SK-N-SH (cell line): ENCODE measurements at regions not wholly inside any gene's neighbourhood (a gene's known extent, or its start where the extent isn't known, plus 50 kb on each side); places are given as distances from the start of the nearest gene placed in this dataset.

Experiments
- CTCF ChIA-PET: fragments of 300-600, 350-600 bp; formaldehyde crosslinking; extraction: SDS; loops from one replicate; lab custom pipeline; 2021; lab: Yijun Ruan, JAX
- POLR2A ChIA-PET: fragments of 350-600 bp; sonication (Branson Sonifier 250); formaldehyde crosslinking; extraction: SDS; loops from one replicate; lab custom pipeline; 2020; ENCODE audit warnings: antibody characterized with exemption, inconsistent platforms; lab: Yijun Ruan, JAX
- DNase-seq: peaks from one replicate; pipeline ENCODE4 v3.0.0; 2012
- H2AFZ ChIP-seq: fragments of 200-600 bp; sonication (generic); 2 replicates; pipeline ENCODE4 v1.8.1; 2016; ENCODE audit warnings: antibody characterized with exemption, mild to moderate bottlenecking, low read depth
- H3F3A ChIP-seq: fragments of 200-600 bp; sonication (generic); replicated peaks from 2 replicates; pipeline ENCODE3; 2016; ENCODE audit warnings: antibody characterized with exemption, mild to moderate bottlenecking; ENCODE audit not compliant: insufficient read depth
- H3K27ac ChIP-seq, 2 experiments: fragments of 200-500 bp in 1 of 2; fragments of 200-600 bp in 1 of 2; sonication (Bioruptor generic) in 1 of 2; sonication (generic), shearing (Covaris generic) in 1 of 2; 2 replicates each; pipeline versions ENCODE4 v1.5.1 to v1.6.1; 2014 to 2016; ENCODE audit warnings: low read depth in 2 of 2, inconsistent platforms in 1 of 2, low read length in 1 of 2, mild to moderate bottlenecking in 1 of 2, mixed read lengths in 1 of 2
- H3K27me3 ChIP-seq: fragments of 200-600 bp; sonication (generic), shearing (Covaris generic); 2 replicates; pipeline ENCODE4 v1.6.1; 2016; ENCODE audit warnings: mixed run types; ENCODE audit not compliant: insufficient read depth
- H3K36me3 ChIP-seq, 2 experiments: fragments of 200-500 bp in 1 of 2; fragments of 200-600 bp in 1 of 2; sonication (Bioruptor generic) in 1 of 2; sonication (generic) in 1 of 2; replicated peaks in 1 of 2; 2 replicates each; pipeline versions ENCODE3 to v1.5.1; 2014 to 2016; ENCODE audit warnings: low read length in 1 of 2, mild to moderate bottlenecking in 1 of 2; ENCODE audit not compliant: insufficient read depth in 2 of 2, control insufficient read depth in 1 of 2
- H3K4me1 ChIP-seq, 2 experiments: fragments of 200-500 bp in 1 of 2; fragments of 200-600 bp in 1 of 2; sonication (Bioruptor generic) in 1 of 2; sonication (generic), shearing (Covaris generic) in 1 of 2; 2 replicates each; pipeline versions ENCODE4 v1.5.1 to v1.6.1; 2014 to 2016; ENCODE audit warnings: low read depth in 1 of 2, low read length in 1 of 2, mixed run types in 1 of 2; ENCODE audit not compliant: insufficient read depth in 2 of 2, control insufficient read depth in 1 of 2
- H3K4me2 ChIP-seq: fragments of 200-600 bp; sonication (generic), shearing (Covaris generic); 2 replicates; pipeline ENCODE4 v1.6.1; 2017; ENCODE audit warnings: mixed run types
- H3K4me3 ChIP-seq, 2 experiments: fragments of 200-500 bp in 1 of 2; fragments of 200-600 bp in 1 of 2; sonication (Bioruptor generic) in 1 of 2; sonication (generic), shearing (Covaris generic) in 1 of 2; 2 replicates each; pipeline versions ENCODE4 v1.5.1 to v1.8.1; 2014 to 2016; ENCODE audit warnings: low read depth in 2 of 2, inconsistent platforms in 1 of 2, low read length in 1 of 2, mild to moderate bottlenecking in 1 of 2, mixed read lengths in 1 of 2, moderate library complexity in 1 of 2
- H3K79me2 ChIP-seq: fragments of 200-600 bp; sonication (generic); 2 replicates; pipeline ENCODE4 v1.8.1; 2017; ENCODE audit warnings: mild to moderate bottlenecking; ENCODE audit not compliant: insufficient read depth
- H3K9ac ChIP-seq: fragments of 200-600 bp; sonication (generic); 2 replicates; pipeline ENCODE4 v1.6.1; 2017; ENCODE audit warnings: mixed run types
- H3K9me2 ChIP-seq: fragments of 200-600 bp; sonication (generic); 2 replicates; pipeline ENCODE4 v1.6.1; 2017; ENCODE audit warnings: mixed run types
- H3K9me3 ChIP-seq: fragments of 200-600 bp; sonication (generic); 2 replicates; pipeline ENCODE4 v1.6.1; 2017; ENCODE audit warnings: mixed run types, mild to moderate bottlenecking, moderate library complexity
- H4K20me1 ChIP-seq: fragments of 200-600 bp; sonication (generic); 2 replicates; pipeline ENCODE4 v1.6.1; 2017; ENCODE audit warnings: mild to moderate bottlenecking, mixed run types; ENCODE audit not compliant: insufficient read depth
- EZH2phosphoT487 ChIP-seq: fragments of 200-600 bp; sonication (generic); IDR thresholded peaks from 2 replicates; pipeline ENCODE4 v1.6.1; 2017; ENCODE audit warnings: low read depth, mixed run types, mild to moderate bottlenecking, antibody characterized with exemption, moderate library complexity, borderline replicate concordance
- FOSL2 ChIP-seq: IDR thresholded peaks from 2 replicates; pipeline ENCODE4 v1.4.0; 2012; ENCODE audit warnings: low read depth, mild to moderate bottlenecking, moderate library complexity, borderline replicate concordance
- GATA2 ChIP-seq: sonication (generic); formaldehyde crosslinking; IDR thresholded peaks from 2 replicates; pipeline ENCODE4 v1.5.0; 2020; ENCODE audit warnings: mild to moderate bottlenecking, missing genetic modification reagents
- MEF2A ChIP-seq: IDR thresholded peaks from 2 replicates; pipeline ENCODE4 v1.4.0; 2012; ENCODE audit warnings: low read depth, borderline replicate concordance
- MXI1 ChIP-seq: IDR thresholded peaks from 2 replicates; pipeline ENCODE4 v1.6.1; 2012; ENCODE audit warnings: mild to moderate bottlenecking, low read depth, low read length, improper control_type of control experiment
- NRF1 ChIP-seq: IDR thresholded peaks from 2 replicates; pipeline ENCODE4 v1.6.1; 2012; ENCODE audit warnings: low read depth, mild to moderate bottlenecking, low read length
- RAD21 ChIP-seq: IDR thresholded peaks from 2 replicates; pipeline ENCODE4 v1.6.1; 2012; ENCODE audit warnings: mild to moderate bottlenecking, low read length
- RFX5 ChIP-seq: IDR thresholded peaks from 2 replicates; pipeline ENCODE4 v1.6.1; 2012; ENCODE audit warnings: mild to moderate bottlenecking, improper control_type of control experiment, low read length
- TAF1 ChIP-seq: IDR thresholded peaks from 2 replicates; pipeline ENCODE4 v1.6.1; 2012; ENCODE audit warnings: low read depth, mild to moderate bottlenecking, low read length, moderate library complexity, borderline replicate concordance
- TCF12 ChIP-seq: IDR thresholded peaks from 2 replicates; pipeline ENCODE4 v1.4.0; 2012
- USF2 ChIP-seq: fragments of 150-350 bp; IDR thresholded peaks from 2 replicates; pipeline ENCODE4 v1.6.1; 2017; ENCODE audit warnings: antibody characterized with exemption, low read length, low read depth, borderline replicate concordance
- WGBS: methylation state at CpG from one replicate; pipeline ENCODE4 v1.1.6; 2017; ENCODE audit warnings: low lambda C conversion rate; 5-methylcytosine and 5-hydroxymethylcytosine counted together
- TF ChIP-seq, protein P1 (sequence below): IDR thresholded peaks from 2 replicates; pipeline ENCODE4 v1.6.1; 2012; ENCODE audit warnings: mild to moderate bottlenecking, low read depth, low read length, moderate library complexity
- TF ChIP-seq, protein P2 (sequence below): fragments of 150-350 bp; IDR thresholded peaks from 2 replicates; pipeline ENCODE4 v1.6.1; 2016; ENCODE audit warnings: mild to moderate bottlenecking, low read depth, low read length
- TF ChIP-seq, protein P3 (sequence below): IDR thresholded peaks from 2 replicates; pipeline ENCODE4 v1.4.0; 2012; ENCODE audit warnings: low read depth, borderline replicate concordance

DNA sequence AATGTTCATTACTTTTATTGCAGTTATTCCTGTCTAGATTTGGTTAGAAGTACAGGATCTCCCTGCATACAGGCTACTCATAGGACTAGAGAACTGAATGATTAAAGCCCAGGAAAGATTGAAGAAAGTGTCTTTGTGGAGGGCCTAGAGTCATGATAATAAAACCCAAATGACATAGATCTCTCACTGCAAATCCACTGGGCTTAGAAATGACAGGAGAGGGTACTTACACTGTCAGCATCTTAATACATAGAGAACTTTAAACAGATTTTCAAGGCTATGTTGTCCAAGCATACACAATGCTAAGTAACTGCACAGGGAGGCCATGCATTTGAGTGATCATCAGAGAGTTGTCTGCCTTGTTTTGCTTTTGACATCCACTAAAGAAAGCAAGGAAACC lies 383.8 kb upstream of the MAP3K7 start (continued):
- TF ChIP-seq, protein P1, sequence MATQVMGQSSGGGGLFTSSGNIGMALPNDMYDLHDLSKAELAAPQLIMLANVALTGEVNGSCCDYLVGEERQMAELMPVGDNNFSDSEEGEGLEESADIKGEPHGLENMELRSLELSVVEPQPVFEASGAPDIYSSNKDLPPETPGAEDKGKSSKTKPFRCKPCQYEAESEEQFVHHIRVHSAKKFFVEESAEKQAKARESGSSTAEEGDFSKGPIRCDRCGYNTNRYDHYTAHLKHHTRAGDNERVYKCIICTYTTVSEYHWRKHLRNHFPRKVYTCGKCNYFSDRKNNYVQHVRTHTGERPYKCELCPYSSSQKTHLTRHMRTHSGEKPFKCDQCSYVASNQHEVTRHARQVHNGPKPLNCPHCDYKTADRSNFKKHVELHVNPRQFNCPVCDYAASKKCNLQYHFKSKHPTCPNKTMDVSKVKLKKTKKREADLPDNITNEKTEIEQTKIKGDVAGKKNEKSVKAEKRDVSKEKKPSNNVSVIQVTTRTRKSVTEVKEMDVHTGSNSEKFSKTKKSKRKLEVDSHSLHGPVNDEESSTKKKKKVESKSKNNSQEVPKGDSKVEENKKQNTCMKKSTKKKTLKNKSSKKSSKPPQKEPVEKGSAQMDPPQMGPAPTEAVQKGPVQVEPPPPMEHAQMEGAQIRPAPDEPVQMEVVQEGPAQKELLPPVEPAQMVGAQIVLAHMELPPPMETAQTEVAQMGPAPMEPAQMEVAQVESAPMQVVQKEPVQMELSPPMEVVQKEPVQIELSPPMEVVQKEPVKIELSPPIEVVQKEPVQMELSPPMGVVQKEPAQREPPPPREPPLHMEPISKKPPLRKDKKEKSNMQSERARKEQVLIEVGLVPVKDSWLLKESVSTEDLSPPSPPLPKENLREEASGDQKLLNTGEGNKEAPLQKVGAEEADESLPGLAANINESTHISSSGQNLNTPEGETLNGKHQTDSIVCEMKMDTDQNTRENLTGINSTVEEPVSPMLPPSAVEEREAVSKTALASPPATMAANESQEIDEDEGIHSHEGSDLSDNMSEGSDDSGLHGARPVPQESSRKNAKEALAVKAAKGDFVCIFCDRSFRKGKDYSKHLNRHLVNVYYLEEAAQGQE, result no peak
- TF ChIP-seq, all 33 proteins: peak for 0

DNA sequence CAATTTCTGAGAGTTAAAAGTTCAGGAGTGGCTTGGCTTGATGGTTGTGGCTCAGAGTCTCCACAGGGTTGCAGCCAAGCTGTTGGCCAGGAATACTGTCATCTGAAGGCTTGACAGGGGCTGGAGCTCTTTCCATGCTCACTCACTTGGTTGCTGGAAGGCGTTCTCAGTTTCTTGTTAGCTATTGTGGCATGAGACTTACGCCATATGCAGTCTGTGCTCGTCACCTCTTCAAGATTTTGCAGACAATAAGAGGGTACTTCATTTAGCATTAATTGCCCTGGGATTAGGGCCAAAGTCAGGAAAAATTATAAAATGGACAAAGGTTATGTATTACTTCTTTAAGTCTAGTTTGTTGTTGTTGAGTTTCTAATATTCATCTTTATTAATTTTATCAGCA lies 380.6 kb upstream of the MAP3K7 start:
- H3K27me3 ChIP-seq, result no peaks in the 10 kb centered on the region
- no peak overlapping the region for H3K4me3 ChIP-seq
- no peak overlapping the region for H3K4me2 ChIP-seq
- 2% methylated on average over 3 of the region's 3 CpGs for WGBS
- ChIA-PET CTCF (no interaction called here), POLR2A (no interaction called here)
- TF ChIP-seq, protein P1, result no peak
- TF ChIP-seq TCF12 (no peak), FOSL2 (no peak), RAD21 (no peak), NRF1 (no peak), RFX5 (no peak), MEF2A (no peak), TAF1 (no peak), USF2 (no peak), EZH2phosphoT487 (no peak), MXI1 (no peak), GATA2 (CRISPR knock-in tag) (no peak)
- TF ChIP-seq, protein P2, sequence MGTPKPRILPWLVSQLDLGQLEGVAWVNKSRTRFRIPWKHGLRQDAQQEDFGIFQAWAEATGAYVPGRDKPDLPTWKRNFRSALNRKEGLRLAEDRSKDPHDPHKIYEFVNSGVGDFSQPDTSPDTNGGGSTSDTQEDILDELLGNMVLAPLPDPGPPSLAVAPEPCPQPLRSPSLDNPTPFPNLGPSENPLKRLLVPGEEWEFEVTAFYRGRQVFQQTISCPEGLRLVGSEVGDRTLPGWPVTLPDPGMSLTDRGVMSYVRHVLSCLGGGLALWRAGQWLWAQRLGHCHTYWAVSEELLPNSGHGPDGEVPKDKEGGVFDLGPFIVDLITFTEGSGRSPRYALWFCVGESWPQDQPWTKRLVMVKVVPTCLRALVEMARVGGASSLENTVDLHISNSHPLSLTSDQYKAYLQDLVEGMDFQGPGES, result no peak
- TF ChIP-seq, protein P3, sequence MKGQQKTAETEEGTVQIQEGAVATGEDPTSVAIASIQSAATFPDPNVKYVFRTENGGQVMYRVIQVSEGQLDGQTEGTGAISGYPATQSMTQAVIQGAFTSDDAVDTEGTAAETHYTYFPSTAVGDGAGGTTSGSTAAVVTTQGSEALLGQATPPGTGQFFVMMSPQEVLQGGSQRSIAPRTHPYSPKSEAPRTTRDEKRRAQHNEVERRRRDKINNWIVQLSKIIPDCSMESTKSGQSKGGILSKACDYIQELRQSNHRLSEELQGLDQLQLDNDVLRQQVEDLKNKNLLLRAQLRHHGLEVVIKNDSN, result no peak
- no peak overlapping the region for H2AFZ ChIP-seq
- H3K36me3 ChIP-seq, result no peaks in the 10 kb centered on the region
- no peaks in the 10 kb centered on the region for H3K79me2 ChIP-seq
- H3K4me1 ChIP-seq, result no peaks in the 10 kb centered on the region
- H3K9me3 ChIP-seq, result no peaks in the 10 kb centered on the region
- no peak for DNase-seq
- H3K27ac ChIP-seq, result no peak overlapping the region
- H3K9me2 ChIP-seq, result no peaks in the 10 kb centered on the region
- no peak overlapping the region for H3K9ac ChIP-seq
- H3F3A ChIP-seq, result peaks cover 10% of the 10 kb centered on the region
- no peaks in the 10 kb centered on the region for H4K20me1 ChIP-seq
